ENCODE measurements at regions not wholly inside any gene's neighbourhood (a gene's known extent, or its start where the extent isn't known, plus 50 kb on each side); places are given as distances from the start of the nearest gene placed in this dataset.

DNA sequence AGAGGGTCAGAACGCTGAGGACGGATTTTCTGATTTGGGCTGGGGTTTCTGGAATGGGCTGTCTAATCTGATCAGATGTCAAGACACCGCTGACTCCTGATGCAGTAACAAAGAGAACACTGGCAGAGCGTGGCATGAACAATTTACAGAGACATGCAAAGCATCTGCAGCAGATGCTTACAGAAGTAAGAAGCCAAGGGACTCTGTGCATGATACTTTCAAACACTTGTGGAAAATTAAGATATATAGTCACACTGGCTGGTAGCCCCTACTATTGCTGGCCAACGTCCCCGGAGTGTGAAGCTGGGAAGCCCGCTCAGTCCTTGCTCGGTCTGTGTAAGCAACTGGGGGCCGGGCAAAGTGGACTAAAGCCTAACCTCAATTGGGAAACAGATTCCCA, 903.7 kb downstream of the BRD1 start:
- Histone ChIP-seq H3K4me2 (ENCODE audit: low read length) (no peak overlapping the region), H3K9me2 (replicated peaks; ENCODE audit: control insufficient read depth, low read length) (no peaks in the 10 kb centered on the region), H4K20me1 (ENCODE audit: control insufficient read depth, insufficient read depth, low read depth, low read length) (no peaks in the 10 kb centered on the region), H3K27ac (ENCODE audit: low read depth, low read length) (no peak overlapping the region), H3K4me3 (ENCODE audit: low read length) (no peak overlapping the region), H3K9me3 (ENCODE audit: control insufficient read depth, insufficient read depth, low read length) (no peaks in the 10 kb centered on the region), H3K36me3 (ENCODE audit: control insufficient read depth, low read length) (no peaks in the 10 kb centered on the region), H3K27me3 (ENCODE audit: control insufficient read depth, low read length) (no peaks in the 10 kb centered on the region), H3K79me2 (ENCODE audit: control insufficient read depth, low read length) (no peaks in the 10 kb centered on the region), H3K4me1 (ENCODE audit: control insufficient read depth, low read length) (no peaks in the 10 kb centered on the region), H3F3A (ENCODE audit: control insufficient read depth, insufficient read depth) (no peaks in the 10 kb centered on the region)
- TF ChIP-seq EZH2phosphoT487 (IDR thresholded peaks at IDR 0.05; ENCODE audit: borderline replicate concordance, low read length) = no peak
- TF ChIP-seq, protein P1, sequence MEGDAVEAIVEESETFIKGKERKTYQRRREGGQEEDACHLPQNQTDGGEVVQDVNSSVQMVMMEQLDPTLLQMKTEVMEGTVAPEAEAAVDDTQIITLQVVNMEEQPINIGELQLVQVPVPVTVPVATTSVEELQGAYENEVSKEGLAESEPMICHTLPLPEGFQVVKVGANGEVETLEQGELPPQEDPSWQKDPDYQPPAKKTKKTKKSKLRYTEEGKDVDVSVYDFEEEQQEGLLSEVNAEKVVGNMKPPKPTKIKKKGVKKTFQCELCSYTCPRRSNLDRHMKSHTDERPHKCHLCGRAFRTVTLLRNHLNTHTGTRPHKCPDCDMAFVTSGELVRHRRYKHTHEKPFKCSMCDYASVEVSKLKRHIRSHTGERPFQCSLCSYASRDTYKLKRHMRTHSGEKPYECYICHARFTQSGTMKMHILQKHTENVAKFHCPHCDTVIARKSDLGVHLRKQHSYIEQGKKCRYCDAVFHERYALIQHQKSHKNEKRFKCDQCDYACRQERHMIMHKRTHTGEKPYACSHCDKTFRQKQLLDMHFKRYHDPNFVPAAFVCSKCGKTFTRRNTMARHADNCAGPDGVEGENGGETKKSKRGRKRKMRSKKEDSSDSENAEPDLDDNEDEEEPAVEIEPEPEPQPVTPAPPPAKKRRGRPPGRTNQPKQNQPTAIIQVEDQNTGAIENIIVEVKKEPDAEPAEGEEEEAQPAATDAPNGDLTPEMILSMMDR (IDR thresholded peaks at IDR 0.05; ENCODE audit: low read depth, low read length, poor library complexity, severe bottlenecking) = no peak

GRCh38 chr22:48923165-48923865, 904.4 kb downstream of the BRD1 start:
- TF ChIP-seq, protein P1 (IDR thresholded peaks at IDR 0.05; ENCODE audit: low read depth, low read length, poor library complexity, severe bottlenecking) = no peak
- TF ChIP-seq EZH2phosphoT487 (IDR thresholded peaks at IDR 0.05; ENCODE audit: borderline replicate concordance, low read length) = no peak
- Histone ChIP-seq H3K9me3 (ENCODE audit: control insufficient read depth, insufficient read depth, low read length) (no peaks in the 10 kb centered on the region), H3K79me2 (ENCODE audit: control insufficient read depth, low read length) (no peaks in the 10 kb centered on the region), H3K36me3 (ENCODE audit: control insufficient read depth, low read length) (no peaks in the 10 kb centered on the region), H4K20me1 (ENCODE audit: control insufficient read depth, insufficient read depth, low read depth, low read length) (no peaks in the 10 kb centered on the region), H3K4me2 (ENCODE audit: low read length) (no peak overlapping the region), H3K4me1 (ENCODE audit: control insufficient read depth, low read length) (no peaks in the 10 kb centered on the region), H3K27ac (ENCODE audit: low read depth, low read length) (no peak overlapping the region), H3F3A (ENCODE audit: control insufficient read depth, insufficient read depth) (no peaks in the 10 kb centered on the region), H3K4me3 (ENCODE audit: low read length) (no peak overlapping the region), H3K27me3 (ENCODE audit: control insufficient read depth, low read length) (no peaks in the 10 kb centered on the region), H3K9me2 (replicated peaks; ENCODE audit: control insufficient read depth, low read length) (no peaks in the 10 kb centered on the region)

DNA sequence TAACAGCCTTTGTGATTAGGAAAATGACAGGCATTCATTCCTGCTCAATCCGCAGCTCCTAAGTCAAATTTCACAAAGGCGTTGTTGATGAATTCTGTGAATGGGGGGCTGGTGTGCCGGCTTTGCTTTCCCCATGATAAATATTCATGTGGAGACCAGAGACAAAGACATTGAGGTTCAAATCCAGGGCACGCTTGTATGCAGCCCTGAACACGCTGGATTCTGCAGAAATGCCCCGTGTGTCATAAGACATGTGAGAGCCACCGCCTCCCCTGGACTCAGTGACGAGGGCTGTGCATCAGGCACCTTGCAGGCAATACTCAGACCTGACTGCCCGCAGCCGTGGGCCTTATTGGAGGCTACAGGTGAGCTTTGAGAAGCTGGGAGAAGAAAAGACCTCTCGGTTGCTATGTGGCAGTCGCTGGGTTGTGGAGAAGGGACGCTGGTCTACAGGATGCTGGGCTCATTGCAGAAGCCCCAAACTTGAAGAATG, 906.2 kb downstream of the BRD1 start:
- no peaks in the 10 kb centered on the region for H3K9me2 ChIP-seq (replicated peaks; ENCODE audit: control insufficient read depth, low read length)
- no peaks in the 10 kb centered on the region for H3K27me3 ChIP-seq (ENCODE audit: control insufficient read depth, low read length)
- no peaks in the 10 kb centered on the region for H3K36me3 ChIP-seq (ENCODE audit: control insufficient read depth, low read length)
- H3K4me2 ChIP-seq (ENCODE audit: low read length) = no peak overlapping the region
- no peak for TF ChIP-seq EZH2phosphoT487 (IDR thresholded peaks at IDR 0.05; ENCODE audit: borderline replicate concordance, low read length)
- TF ChIP-seq, protein P1 (IDR thresholded peaks at IDR 0.05; ENCODE audit: low read depth, low read length, poor library complexity, severe bottlenecking) = no peak
- no peaks in the 10 kb centered on the region for H3K79me2 ChIP-seq (ENCODE audit: control insufficient read depth, low read length)
- no peaks in the 10 kb centered on the region for H3F3A ChIP-seq (ENCODE audit: control insufficient read depth, insufficient read depth)
- H3K9me3 ChIP-seq (ENCODE audit: control insufficient read depth, insufficient read depth, low read length) = peaks cover 4% of the 10 kb centered on the region; the same call in 1 of the 2 replicates
- no peaks in the 10 kb centered on the region for H4K20me1 ChIP-seq (ENCODE audit: control insufficient read depth, insufficient read depth, low read depth, low read length)
- no peak overlapping the region for H3K27ac ChIP-seq (ENCODE audit: low read depth, low read length)
- H3K4me1 ChIP-seq (ENCODE audit: control insufficient read depth, low read length) = no peaks in the 10 kb centered on the region
- H3K4me3 ChIP-seq (ENCODE audit: low read length) = no peak overlapping the region
